Spleen (tissue), 7 donors: ENCODE measurements at regions not wholly inside any gene's neighbourhood (a gene's known extent, or its start where the extent isn't known, plus 50 kb on each side); places are given as distances from the start of the nearest gene placed in this dataset.
A peak's percentile ranks its signal among the peaks of the same experiment; 100 is the strongest.

ENCODE experiments used
- POLR2AphosphoS5 ChIP-seq, 3 donors: sonication (generic); formaldehyde crosslinking; IDR thresholded peaks; one replicate each; pipeline ENCODE4 v1.5.1; 2017; ENCODE audit warnings: antibody characterized with exemption in 3 of 3
- TF ChIP-seq, protein P1 (sequence below), 11 experiments: fragments of 200-600 bp in 7 of 11; fragments of 450-650 bp in 4 of 11; sonication (generic) in 4 of 11; IDR thresholded peaks in 8 of 11; conservative IDR thresholded peaks in 3 of 11; 1 replicate in 7 of 11; 2 replicates in 4 of 11; pipeline versions ENCODE4 v1.4.0 to v1.8.0; 2016 to 2021; ENCODE audit warnings: antibody characterized with exemption in 11 of 11, inconsistent platforms in 4 of 11, mild to moderate bottlenecking in 1 of 11
- donor health status: DM: no; HTN: no; CAD: no; lungs with moderate emphysema.
- donor health status: DM: no; HTN: no; CAD: no.
- donor health status: DM: no; HTN: no; CAD: no.

DNA sequence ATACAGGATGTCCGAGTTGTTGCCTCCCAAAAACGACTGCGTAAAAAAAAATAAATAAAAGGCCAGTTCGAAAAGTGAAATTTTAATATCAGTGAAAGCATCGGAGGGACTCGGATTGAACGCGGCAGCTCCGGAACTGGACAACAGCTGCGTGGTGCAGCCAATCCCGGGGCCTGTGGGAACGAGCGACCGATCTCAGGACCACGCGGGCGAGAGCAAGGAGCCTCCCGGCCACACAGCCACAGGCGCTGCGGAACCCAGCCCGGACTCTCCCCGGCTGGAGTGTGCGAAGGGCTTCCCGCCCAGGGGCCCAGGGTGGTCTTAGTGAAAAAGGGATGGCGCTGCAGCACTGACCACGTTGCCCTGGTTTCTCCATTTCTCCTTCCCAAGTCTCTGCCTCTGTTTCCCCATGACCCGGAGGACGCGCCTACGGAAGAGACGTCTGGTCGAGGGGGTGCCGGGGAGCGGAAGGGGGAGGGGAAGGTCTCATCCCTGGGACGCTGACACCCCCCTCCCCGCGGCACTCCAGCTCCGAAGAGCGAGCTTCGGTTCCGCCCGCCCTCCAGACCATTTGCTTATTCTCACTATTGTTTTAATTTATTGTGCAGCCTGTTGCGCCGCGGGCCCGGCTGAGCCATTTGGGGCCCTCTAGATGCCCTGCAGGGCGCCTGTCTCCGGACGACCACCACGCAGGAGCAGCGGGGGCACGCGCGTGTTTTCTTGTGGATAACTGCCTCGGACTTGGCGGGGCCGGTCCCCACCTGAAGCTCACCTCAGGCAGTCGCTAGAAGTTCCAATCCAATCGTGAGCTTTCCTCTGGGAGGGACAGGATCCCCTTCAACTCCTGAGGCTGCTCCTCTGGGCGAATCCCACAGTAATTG is 303.0 kb downstream of the PARP8 start:
- TF ChIP-seq, protein P1, sequence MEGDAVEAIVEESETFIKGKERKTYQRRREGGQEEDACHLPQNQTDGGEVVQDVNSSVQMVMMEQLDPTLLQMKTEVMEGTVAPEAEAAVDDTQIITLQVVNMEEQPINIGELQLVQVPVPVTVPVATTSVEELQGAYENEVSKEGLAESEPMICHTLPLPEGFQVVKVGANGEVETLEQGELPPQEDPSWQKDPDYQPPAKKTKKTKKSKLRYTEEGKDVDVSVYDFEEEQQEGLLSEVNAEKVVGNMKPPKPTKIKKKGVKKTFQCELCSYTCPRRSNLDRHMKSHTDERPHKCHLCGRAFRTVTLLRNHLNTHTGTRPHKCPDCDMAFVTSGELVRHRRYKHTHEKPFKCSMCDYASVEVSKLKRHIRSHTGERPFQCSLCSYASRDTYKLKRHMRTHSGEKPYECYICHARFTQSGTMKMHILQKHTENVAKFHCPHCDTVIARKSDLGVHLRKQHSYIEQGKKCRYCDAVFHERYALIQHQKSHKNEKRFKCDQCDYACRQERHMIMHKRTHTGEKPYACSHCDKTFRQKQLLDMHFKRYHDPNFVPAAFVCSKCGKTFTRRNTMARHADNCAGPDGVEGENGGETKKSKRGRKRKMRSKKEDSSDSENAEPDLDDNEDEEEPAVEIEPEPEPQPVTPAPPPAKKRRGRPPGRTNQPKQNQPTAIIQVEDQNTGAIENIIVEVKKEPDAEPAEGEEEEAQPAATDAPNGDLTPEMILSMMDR (IDR thresholded peaks at IDR 0.05 in 8 of 11, conservative IDR thresholded peaks at IDR 0.05 in 3 of 11) = no peak
- TF ChIP-seq POLR2AphosphoS5 (IDR thresholded peaks at IDR 0.05) = peak in 1 of 3 donors; percentile 26
